GM13976 (cell line): ENCODE measurements at regions not wholly inside any gene's neighbourhood (a gene's known extent, or its start where the extent isn't known, plus 50 kb on each side); places are given as distances from the start of the nearest gene placed in this dataset.
"Not testable (repeated sequence)": the region's sequence is repeated elsewhere in the genome, so short reads cannot be mapped to it uniquely, and the experiment has no call there.

Source experiments
- DNase-seq: peaks from one replicate; pipeline ENCODE4 v3.0.0; 2012; ENCODE audit warnings: low spot score
- in situ Hi-C: fragments of 300-500 bp; cut with MboI; formaldehyde crosslinking; loops from one replicate; pipeline ENCODE4 v1.12.0; 2022; ENCODE audit warnings: low sequenced_read_pairs, mixed read lengths, inconsistent platforms; ENCODE audit not compliant: unreplicated experiment
- TF ChIP-seq, protein P1 (sequence below): IDR thresholded peaks from 2 replicates; pipeline ENCODE4 v1.5.1; 2012; ENCODE audit warnings: borderline replicate concordance, mild to moderate bottlenecking; ENCODE audit not compliant: insufficient read depth; ENCODE audit errors: extremely low read depth, missing control alignments, control extremely low read depth

DNA sequence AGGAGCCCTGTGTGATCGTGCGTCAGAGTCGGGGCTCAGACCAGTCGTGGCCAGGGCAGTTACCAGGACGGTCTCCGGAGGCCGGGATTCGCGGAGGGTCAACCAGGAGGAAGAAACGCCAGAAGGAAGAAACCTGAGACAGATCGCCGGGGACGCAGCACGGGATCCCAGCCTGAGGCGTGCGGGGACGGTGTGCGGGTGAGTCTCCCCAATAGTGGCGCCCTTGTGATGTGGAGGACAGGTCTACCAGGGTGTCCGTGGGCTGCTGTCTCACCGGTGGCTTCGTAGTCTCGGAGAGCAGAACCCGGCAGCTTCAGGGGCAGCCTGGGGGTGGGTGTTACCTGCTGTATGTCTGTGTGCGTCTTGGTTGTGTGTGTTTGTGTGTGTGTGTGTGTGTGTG, 1399.1 kb upstream of the PCDH10 start:
- DNase-seq, in situ Hi-C loops: not testable (repeated sequence)

DNA sequence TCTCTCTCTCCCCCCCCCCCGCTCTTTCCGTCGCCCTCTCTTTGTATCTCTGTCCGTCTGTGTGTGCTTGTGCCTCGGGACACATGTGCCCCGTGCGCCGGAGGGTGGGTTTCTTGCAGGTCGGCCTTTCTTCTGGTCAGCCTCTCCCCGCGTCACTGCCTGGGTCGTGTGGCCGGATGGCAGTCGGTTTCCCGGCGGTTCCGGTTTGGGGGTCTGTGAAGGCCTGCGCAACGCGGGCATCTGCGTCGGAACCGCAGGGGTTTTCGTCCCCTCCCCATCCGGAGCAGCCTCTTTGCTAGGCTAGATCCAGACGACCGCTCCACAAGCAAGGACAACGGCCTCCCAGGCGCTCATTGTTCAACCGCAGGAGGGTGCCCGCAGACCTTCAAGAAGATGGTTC, 1398.6 kb upstream of the PCDH10 start:
- DNase-seq, in situ Hi-C loops: not testable (repeated sequence)

DNA sequence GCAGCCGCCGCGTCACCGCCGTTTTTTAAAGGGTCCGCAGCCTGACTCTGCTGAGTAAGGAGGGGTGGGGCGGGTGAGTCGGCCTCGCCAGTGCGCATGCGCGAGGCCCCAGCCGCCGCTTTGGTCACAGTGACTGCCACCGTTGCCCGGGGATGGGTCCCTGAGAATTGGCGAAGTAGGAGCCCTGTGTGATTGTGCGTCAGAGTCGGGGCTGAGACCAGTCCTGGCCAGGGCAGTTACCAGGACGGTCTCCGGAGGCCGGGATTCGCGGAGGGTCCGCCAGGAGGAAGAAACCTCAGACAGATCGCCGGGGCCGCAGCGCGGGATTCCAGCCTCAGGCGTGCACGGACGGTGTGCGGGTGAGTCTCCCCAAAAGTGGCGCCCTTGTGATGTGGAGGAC, 1386.9 kb upstream of the PCDH10 start:
- DNase-seq, in situ Hi-C loops: not testable (repeated sequence)

DNA sequence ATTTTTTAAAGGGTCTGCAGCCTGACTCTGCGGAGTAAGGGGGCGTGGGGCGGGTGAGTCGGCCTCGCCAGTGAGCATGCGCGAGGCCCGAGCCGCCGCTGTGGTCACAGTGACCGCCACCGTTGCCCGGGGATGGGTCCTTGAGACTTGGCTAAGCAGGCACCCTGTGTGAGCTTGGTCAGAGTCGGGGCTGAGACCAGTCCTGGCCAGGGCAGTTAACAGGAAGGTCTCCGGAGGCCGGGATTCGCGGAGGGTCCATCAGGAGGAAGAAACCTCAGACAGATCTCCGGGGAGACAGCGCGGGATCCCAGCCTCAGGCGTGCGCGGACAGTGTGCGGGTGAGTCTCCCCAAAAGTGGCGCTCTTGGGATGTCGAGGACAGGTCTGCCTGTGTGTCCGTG, 1384.4 kb upstream of the PCDH10 start:
- TF ChIP-seq, protein P1, sequence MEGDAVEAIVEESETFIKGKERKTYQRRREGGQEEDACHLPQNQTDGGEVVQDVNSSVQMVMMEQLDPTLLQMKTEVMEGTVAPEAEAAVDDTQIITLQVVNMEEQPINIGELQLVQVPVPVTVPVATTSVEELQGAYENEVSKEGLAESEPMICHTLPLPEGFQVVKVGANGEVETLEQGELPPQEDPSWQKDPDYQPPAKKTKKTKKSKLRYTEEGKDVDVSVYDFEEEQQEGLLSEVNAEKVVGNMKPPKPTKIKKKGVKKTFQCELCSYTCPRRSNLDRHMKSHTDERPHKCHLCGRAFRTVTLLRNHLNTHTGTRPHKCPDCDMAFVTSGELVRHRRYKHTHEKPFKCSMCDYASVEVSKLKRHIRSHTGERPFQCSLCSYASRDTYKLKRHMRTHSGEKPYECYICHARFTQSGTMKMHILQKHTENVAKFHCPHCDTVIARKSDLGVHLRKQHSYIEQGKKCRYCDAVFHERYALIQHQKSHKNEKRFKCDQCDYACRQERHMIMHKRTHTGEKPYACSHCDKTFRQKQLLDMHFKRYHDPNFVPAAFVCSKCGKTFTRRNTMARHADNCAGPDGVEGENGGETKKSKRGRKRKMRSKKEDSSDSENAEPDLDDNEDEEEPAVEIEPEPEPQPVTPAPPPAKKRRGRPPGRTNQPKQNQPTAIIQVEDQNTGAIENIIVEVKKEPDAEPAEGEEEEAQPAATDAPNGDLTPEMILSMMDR = no peak
- DNase-seq = peak; percentile 2
- in situ Hi-C loops = no loop called here

DNA sequence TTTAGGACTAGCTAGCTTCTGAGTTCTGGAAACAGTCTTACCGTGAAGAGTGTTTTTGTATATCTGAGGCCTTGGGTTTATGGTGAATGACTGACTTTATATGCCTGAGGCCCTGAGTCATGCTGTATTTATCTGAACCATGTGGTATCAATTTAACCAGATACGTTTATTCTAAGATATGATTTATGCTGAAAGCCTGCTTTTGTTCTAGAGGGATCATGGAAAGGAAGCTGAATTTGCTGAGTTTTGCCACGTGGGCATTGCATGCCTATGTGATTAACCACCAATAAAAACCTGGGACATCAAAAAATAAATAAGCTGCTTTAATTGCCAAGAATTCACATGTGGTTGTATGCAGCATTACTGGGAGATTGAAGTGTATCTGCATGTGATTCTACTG, 1374.7 kb upstream of the PCDH10 start:
- in situ Hi-C loops, DNase-seq: not testable (repeated sequence)

DNA sequence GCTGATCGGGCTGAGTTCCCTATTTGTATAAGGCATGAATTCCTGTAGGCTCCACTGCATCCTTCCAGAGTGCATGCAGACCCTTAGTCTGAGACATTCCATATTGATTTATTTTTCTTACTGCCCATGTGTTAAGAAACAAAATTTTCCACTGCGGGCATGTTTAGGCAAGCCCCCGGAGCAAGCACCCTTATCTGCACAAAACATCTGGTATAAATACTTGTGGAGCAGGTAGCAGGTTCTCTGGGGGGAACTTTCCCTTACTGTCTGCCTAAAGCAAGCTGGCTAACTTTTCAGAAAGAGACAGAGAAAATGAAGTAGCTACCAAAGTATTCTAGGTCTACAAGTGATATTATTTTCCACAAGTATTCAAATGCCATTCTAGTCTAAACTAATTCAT, 1338.5 kb upstream of the PCDH10 start:
- in situ Hi-C loops, DNase-seq: not testable (repeated sequence)
